Thoracic aorta (tissue), 2 donors: ENCODE measurements at regions not wholly inside any gene's neighbourhood (a gene's known extent, or its start where the extent isn't known, plus 50 kb on each side); places are given as distances from the start of the nearest gene placed in this dataset.

ENCODE experiments used
- ATAC-seq: fragments of 150-250 bp; one replicate; pipeline ENCODE4 v1.8.0; 2017; ENCODE audit warnings: low read depth; ENCODE audit not compliant: insufficient number of reproducible peaks, low FRiP score
- DNase-seq: peaks from one replicate; pipeline ENCODE4 v3.0.0-alpha.2; 2020; ENCODE audit warnings: low spot score
- H3K27ac ChIP-seq, 2 donors: fragments of 200-600 bp; sonication (generic); 1 replicate in 1 of 2; 2 replicates in 1 of 2; pipeline ENCODE4 v1.5.1; 2016; ENCODE audit warnings: mild to moderate bottlenecking in 2 of 2, moderate library complexity in 2 of 2
- H3K27me3 ChIP-seq: fragments of 200-600 bp; sonication (generic); replicated peaks from 2 replicates; pipeline ENCODE4 v1.6.0; 2016; ENCODE audit warnings: mild to moderate bottlenecking; ENCODE audit not compliant: insufficient read depth
- H3K36me3 ChIP-seq: fragments of 200-600 bp; sonication (generic); one replicate; pipeline ENCODE4 v1.5.1; 2016
- H3K4me1 ChIP-seq, 2 donors: fragments of 200-600 bp; sonication (generic); 1 replicate in 1 of 2; 2 replicates in 1 of 2; pipeline versions ENCODE4 v1.5.1 to v1.6.0; 2016; ENCODE audit warnings: low read depth in 2 of 2, mild to moderate bottlenecking in 1 of 2; ENCODE audit not compliant: control insufficient read depth in 1 of 2
- H3K4me3 ChIP-seq: fragments of 200-600 bp; sonication (generic); 2 replicates; pipeline ENCODE4 v1.5.1; 2016; ENCODE audit warnings: mild to moderate bottlenecking
- H3K9me3 ChIP-seq: fragments of 200-600 bp; sonication (generic); 2 replicates; pipeline ENCODE4 v1.5.1; 2016
- CTCF ChIP-seq: fragments of 200-600 bp; sonication (generic); IDR thresholded peaks from one replicate; pipeline ENCODE4 v1.5.1; 2019; ENCODE audit warnings: antibody characterized with exemption

- H3K27me3 ChIP-seq: no peaks in the 10 kb centered on the region
- no peak overlapping the region for H3K27ac ChIP-seq
- H3K4me3 ChIP-seq: no peak overlapping the region
- no peaks in the 10 kb centered on the region for H3K9me3 ChIP-seq
- TF ChIP-seq CTCF: no peak
- no peaks in the 10 kb centered on the region for H3K4me1 ChIP-seq
- ATAC-seq (no peak), DNase-seq (no peak)
- H3K36me3 ChIP-seq: no peaks in the 10 kb centered on the region
Observed at GRCh38 chr4:35080799-35081198, 1163.5 kb downstream of the ARAP2 start.

- ATAC-seq (no peak), DNase-seq (no peak)
- no peaks in the 10 kb centered on the region for H3K36me3 ChIP-seq
- no peaks in the 10 kb centered on the region for H3K9me3 ChIP-seq
- no peaks in the 10 kb centered on the region for H3K27me3 ChIP-seq
- no peaks in the 10 kb centered on the region for H3K4me1 ChIP-seq
- no peak for TF ChIP-seq CTCF
- H3K27ac ChIP-seq: no peak overlapping the region
- no peak overlapping the region for H3K4me3 ChIP-seq
Observed at GRCh38 chr4:35087218-35087617, 1157.1 kb downstream of the ARAP2 start.

- no peak for DNase-seq
Observed at GRCh38 chr4:35100932-35101331, 1143.4 kb downstream of the ARAP2 start.

GRCh38 chr4:35102066-35102465 is 1142.2 kb downstream of the ARAP2 start:
- DNase-seq: no peak
- no peaks in the 10 kb centered on the region for H3K36me3 ChIP-seq
- H3K4me1 ChIP-seq: no peaks in the 10 kb centered on the region
- no peak overlapping the region for H3K4me3 ChIP-seq
- H3K27me3 ChIP-seq: no peaks in the 10 kb centered on the region
- H3K27ac ChIP-seq: no peak overlapping the region
- no peak for TF ChIP-seq CTCF
- no peaks in the 10 kb centered on the region for H3K9me3 ChIP-seq
- no peak for ATAC-seq

More at GRCh38 chr4:35100932-35101331, 1143.4 kb downstream of the ARAP2 start:
- no peaks in the 10 kb centered on the region for H3K36me3 ChIP-seq
- TF ChIP-seq CTCF: no peak
- no peaks in the 10 kb centered on the region for H3K9me3 ChIP-seq
- no peaks in the 10 kb centered on the region for H3K4me1 ChIP-seq
- no peak for ATAC-seq
- H3K27me3 ChIP-seq: no peaks in the 10 kb centered on the region
- H3K4me3 ChIP-seq: no peak overlapping the region
- H3K27ac ChIP-seq: no peak overlapping the region

- H3K36me3 ChIP-seq: no peaks in the 10 kb centered on the region
- no peak for ATAC-seq
- DNase-seq: no peak
- no peaks in the 10 kb centered on the region for H3K4me1 ChIP-seq
- no peak for TF ChIP-seq CTCF
- H3K9me3 ChIP-seq: no peaks in the 10 kb centered on the region
- H3K4me3 ChIP-seq: no peak overlapping the region
- H3K27ac ChIP-seq: no peak overlapping the region
- no peaks in the 10 kb centered on the region for H3K27me3 ChIP-seq
Observed at GRCh38 chr4:35105486-35105885, 1138.8 kb downstream of the ARAP2 start.
